Neural progenitor cell (in vitro differentiated cells): ENCODE measurements at regions not wholly inside any gene's neighbourhood (a gene's known extent, or its start where the extent isn't known, plus 50 kb on each side); places are given as distances from the start of the nearest gene placed in this dataset.

ENCODE experiments used
- EZH2 ChIP-seq: fragments of 200-600 bp; sonication (generic); IDR thresholded peaks from 2 replicates; pipeline ENCODE4 v1.6.1; 2017; ENCODE audit warnings: antibody characterized with exemption, mild to moderate bottlenecking, moderate library complexity
- EZH2phosphoT487 ChIP-seq: fragments of 200-600 bp; sonication (generic); IDR thresholded peaks from 2 replicates; pipeline ENCODE4 v1.6.1; 2017; ENCODE audit warnings: antibody characterized with exemption
- TF ChIP-seq, protein P1 (sequence below): fragments of 200-600 bp; sonication (generic); IDR thresholded peaks from 2 replicates; pipeline ENCODE4 v1.5.1; 2017; ENCODE audit warnings: antibody characterized with exemption, mild to moderate bottlenecking

DNA sequence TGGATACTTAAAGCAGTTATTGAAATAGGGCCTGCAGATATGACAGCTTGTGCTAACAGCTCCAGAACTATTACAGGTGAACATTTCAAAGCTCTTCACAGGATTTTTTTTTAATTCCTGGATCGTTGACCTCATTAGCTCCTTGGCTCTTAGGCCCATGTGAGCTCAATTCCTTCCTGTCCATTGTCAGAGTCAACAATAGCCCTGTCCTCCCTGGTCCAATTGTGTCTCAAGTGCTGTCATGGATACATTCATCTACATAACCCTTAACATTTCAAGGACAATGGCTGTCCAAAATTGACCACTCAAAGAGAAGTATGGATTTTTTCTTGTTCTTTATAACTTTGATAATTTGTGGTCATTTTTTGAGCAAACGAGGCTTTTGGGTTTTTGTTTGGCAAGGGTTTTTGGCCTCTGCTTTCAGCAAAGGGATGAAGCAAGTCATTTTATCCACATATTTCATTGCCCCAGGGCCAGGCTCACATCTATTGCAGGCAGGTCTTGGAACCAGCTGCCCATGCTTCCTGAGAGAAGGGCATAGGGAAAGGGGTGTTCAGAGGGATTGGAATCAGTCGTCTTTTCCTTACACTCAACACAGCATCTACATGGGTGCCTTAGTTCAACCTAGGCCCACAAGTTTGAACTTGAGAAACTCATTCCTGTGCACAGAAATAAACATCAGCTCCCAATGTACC is 282.1 kb downstream of the TPBG start:
- TF ChIP-seq, protein P1, sequence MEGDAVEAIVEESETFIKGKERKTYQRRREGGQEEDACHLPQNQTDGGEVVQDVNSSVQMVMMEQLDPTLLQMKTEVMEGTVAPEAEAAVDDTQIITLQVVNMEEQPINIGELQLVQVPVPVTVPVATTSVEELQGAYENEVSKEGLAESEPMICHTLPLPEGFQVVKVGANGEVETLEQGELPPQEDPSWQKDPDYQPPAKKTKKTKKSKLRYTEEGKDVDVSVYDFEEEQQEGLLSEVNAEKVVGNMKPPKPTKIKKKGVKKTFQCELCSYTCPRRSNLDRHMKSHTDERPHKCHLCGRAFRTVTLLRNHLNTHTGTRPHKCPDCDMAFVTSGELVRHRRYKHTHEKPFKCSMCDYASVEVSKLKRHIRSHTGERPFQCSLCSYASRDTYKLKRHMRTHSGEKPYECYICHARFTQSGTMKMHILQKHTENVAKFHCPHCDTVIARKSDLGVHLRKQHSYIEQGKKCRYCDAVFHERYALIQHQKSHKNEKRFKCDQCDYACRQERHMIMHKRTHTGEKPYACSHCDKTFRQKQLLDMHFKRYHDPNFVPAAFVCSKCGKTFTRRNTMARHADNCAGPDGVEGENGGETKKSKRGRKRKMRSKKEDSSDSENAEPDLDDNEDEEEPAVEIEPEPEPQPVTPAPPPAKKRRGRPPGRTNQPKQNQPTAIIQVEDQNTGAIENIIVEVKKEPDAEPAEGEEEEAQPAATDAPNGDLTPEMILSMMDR, result no peak
- TF ChIP-seq EZH2 (no peak), EZH2phosphoT487 (no peak)
